ENCODE measurements at regions not wholly inside any gene's neighbourhood (a gene's known extent, or its start where the extent isn't known, plus 50 kb on each side); places are given as distances from the start of the nearest gene placed in this dataset.
A peak's percentile ranks its signal among the peaks of the same experiment; 100 is the strongest.

GRCh38 chr7:85074-85882, 107.1 kb upstream of the FAM20C start:
- no peak for DNase-seq (ENCODE audit: low spot score)

GRCh38 chr7:85883-86515, 106.4 kb upstream of the FAM20C start:
- no peak for DNase-seq (ENCODE audit: low spot score)

DNA sequence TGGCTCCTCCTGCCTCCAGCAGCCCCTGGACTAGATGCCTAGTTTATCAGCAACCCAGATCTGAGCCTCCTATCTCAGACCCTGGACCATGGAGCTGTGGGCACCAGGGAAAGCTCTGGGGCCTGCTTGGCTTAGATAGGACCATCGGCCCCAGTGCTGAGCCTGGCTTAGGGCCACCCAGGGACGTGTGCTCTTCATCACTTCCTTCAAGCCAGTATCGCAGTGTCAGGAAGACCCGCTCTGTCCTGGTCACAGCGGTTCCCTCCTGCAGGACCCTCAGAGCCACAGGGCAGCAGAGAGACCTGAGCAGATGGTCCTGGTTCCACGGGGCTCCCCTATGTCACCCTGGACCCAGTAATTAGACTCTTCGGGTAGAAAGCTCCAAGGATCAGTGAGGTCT, 105.7 kb upstream of the FAM20C start:
- DNase-seq (ENCODE audit: low spot score), result no peak

- DNase-seq (ENCODE audit: low spot score), result no peak
Observed at GRCh38 chr7:87047-87446, 105.3 kb upstream of the FAM20C start.

GRCh38 chr7:87671-88070, 104.7 kb upstream of the FAM20C start:
- DNase-seq (ENCODE audit: low spot score), result no peak

DNA sequence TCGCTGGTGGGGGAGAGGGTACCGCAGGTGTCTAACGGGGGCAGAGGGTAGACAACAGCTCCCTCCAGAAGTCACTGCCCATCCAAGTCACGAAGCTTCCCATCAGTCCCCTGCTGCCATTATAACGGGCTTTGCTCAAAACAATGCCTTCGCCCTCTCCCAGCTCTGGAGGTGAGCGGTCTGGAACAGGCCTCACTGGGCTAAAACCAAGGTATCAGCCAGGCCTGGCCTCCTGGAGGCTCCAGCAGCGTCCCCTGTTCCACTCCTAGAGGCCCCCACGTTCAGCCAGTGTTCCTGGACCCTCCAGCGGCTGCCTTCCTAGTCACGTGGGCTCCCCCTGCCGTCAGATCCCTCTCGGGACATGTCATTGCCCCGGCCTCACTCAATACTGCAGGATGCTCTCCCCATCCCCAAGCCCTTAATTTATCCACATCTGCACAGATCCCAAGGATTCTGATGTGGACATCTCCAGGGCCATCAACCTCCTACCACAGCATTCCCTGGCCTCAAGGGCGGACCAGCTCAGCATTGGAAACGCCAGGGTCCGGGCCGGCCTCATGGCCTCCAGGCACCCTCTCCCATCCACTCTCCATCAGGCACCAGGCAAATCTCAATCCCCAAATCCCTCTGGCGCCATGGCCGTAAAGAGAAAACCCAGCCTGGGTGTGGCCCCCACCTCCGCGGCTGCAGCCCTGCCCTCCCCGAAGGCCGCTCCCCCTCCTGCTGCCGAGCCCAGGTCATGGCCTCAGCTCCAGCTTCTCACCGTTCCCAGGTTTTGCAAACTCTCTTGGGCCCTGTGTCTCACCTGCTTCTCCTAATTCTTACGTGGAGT, 104.1 kb upstream of the FAM20C start:
- peak; percentile 53 for DNase-seq (ENCODE audit: low spot score)

DNA sequence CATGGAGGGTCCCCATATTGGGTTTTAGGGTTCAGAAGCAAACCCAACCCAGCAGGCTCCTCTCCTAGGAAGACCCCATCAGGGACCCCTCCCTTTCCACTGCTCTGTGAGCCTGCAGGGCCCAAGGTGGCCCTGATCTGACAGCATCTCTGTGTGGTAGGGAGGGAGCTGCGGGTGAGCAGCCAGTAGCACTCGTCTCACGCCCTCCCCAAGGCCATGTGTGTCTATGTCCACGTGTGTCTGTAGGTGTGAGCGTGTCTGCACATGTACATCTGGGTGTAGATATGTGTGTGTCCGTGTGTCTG, 103.5 kb upstream of the FAM20C start:
- DNase-seq (ENCODE audit: low spot score), result no peak

- DNase-seq (ENCODE audit: low spot score), result peak; percentile 48
Observed at GRCh38 chr7:89232-90019, 102.9 kb upstream of the FAM20C start.

GRCh38 chr7:90111-91063, 102.0 kb upstream of the FAM20C start:
- DNase-seq (ENCODE audit: low spot score), result no peak

GRCh38 chr7:91396-92175, 100.8 kb upstream of the FAM20C start:
- peak; percentile 46 for DNase-seq (ENCODE audit: low spot score)

DNA sequence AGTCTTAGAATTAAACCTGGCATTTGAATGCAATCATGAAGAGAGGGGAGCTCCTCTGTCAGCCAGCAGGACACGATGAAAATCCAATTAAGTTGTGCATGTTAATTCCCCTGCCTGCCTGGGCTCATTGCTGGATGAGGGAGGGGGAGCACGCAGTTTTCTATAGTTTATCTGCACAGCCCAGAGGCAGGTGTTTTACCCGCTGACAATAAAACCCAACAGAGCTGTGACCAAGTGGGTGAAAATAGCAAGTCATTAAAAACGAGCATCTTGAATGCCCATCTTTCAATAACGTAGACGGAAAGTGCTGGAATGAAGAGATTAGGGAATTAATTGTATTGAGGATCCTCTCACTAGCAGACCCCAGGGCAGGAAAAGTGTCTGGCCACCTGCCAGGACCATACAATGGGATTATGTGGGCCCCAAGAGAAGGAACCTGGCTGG, 100.1 kb upstream of the FAM20C start:
- peak; percentile 61 for DNase-seq (ENCODE audit: low spot score)

- DNase-seq (ENCODE audit: low spot score), result peak; percentile 42
Observed at GRCh38 chr7:92888-93672, 99.3 kb upstream of the FAM20C start.

GRCh38 chr7:94251-94801, 98.0 kb upstream of the FAM20C start:
- no peak for DNase-seq (ENCODE audit: low spot score)

- no peak for DNase-seq (ENCODE audit: low spot score)
Observed at GRCh38 chr7:95180-95862, 97.0 kb upstream of the FAM20C start.

DNA sequence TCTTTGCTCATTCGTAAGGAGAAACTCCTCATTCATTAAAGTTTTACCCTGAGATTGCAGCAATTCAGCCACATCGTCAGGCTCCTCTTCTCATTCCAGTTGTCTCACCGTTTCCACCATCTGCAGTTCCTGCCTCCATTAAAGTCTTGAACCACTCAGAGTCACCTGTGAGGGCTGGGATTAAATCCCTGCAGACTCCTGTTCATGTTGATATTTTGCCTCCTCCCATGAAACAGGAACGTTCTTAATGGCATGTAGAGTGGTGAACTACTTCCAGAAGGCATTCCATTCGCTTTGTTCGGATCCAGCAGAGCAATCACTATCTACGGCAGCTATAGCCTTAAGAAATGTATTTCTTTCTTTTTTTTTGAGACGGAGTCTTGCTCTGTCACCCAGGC, 96.5 kb upstream of the FAM20C start:
- DNase-seq (ENCODE audit: low spot score), result no peak

- DNase-seq (ENCODE audit: low spot score), result no peak
Observed at GRCh38 chr7:96861-97260, 95.5 kb upstream of the FAM20C start.

DNA sequence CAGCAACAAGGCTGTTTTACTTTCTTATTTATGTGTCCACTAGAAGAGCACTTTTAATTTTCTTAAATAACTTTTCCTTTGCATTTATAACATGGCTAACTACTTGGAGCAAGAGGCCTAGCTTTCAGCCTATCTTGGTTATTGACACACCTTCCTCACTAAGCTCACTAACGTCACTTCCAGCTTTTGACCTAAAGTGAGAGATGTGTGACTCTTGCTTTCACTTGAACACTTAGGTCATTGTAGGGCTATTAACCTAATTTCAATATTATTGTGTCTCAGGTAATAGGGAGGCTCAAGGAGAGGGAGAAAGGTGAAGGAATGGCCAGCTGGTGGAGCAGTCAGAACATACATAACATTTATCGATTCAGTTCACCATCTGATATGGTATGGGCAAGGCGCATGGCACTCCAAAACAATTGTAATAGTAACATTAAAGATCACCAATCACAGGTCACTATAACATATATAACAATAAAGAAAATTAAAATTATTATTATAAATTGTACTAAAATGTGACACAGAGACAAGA, 95.0 kb upstream of the FAM20C start:
- no peak for DNase-seq (ENCODE audit: low spot score)
